NT2/D1 (cell line): ENCODE measurements at regions not wholly inside any gene's neighbourhood (a gene's known extent, or its start where the extent isn't known, plus 50 kb on each side); places are given as distances from the start of the nearest gene placed in this dataset.
"Not testable (repeated sequence)": the region's sequence is repeated elsewhere in the genome, so short reads cannot be mapped to it uniquely, and the experiment has no call there.

Experiments used
- DNase-seq: peaks from one replicate; pipeline ENCODE4 v3.0.0-alpha.2; 2011; ENCODE audit warnings: low read depth, low spot score
- H3K27me3 ChIP-seq: 2 replicates; pipeline ENCODE4 v1.6.0; 2011; ENCODE audit warnings: mild to moderate bottlenecking; ENCODE audit not compliant: insufficient read length, insufficient read depth
- H3K36me3 ChIP-seq: 2 replicates; pipeline ENCODE4 v1.6.1; 2011; ENCODE audit warnings: mild to moderate bottlenecking, low read length, mixed read lengths; ENCODE audit not compliant: insufficient read depth, insufficient read length
- H3K4me1 ChIP-seq: 2 replicates; pipeline ENCODE4 v1.5.1; 2011; ENCODE audit not compliant: insufficient read depth, insufficient read length
- H3K4me3 ChIP-seq: 2 replicates; pipeline ENCODE4 v1.5.1; 2011; ENCODE audit warnings: low read depth; ENCODE audit not compliant: insufficient read length
- H3K9ac ChIP-seq: 2 replicates; pipeline ENCODE4 v1.6.0; 2011; ENCODE audit warnings: low read depth; ENCODE audit not compliant: insufficient read length
- H3K9me3 ChIP-seq: 2 replicates; pipeline ENCODE4 v1.5.1; 2011; ENCODE audit warnings: mild to moderate bottlenecking, low read length; ENCODE audit not compliant: insufficient read depth
- SUZ12 ChIP-seq: IDR thresholded peaks from 2 replicates; pipeline ENCODE4 v1.6.1; 2011; ENCODE audit not compliant: insufficient read length, insufficient read depth; ENCODE audit errors: extremely low read depth
- YY1 ChIP-seq: IDR thresholded peaks from 2 replicates; pipeline ENCODE4 v1.6.1; 2011; ENCODE audit not compliant: insufficient read length, insufficient read depth
- ZNF274 ChIP-seq: IDR thresholded peaks from 2 replicates; pipeline ENCODE4 v1.6.1; 2011; ENCODE audit warnings: mild to moderate bottlenecking, low read depth, low read length

- H3K4me1 ChIP-seq, result peaks cover 7% of the 10 kb centered on the region
Measured at GRCh38 chr2:220747736-220748135, 824.4 kb downstream of the EPHA4 start.

GRCh38 chr2:220748875-220749479 is 823.1 kb downstream of the EPHA4 start:
- Histone ChIP-seq H3K4me1 (peaks cover 7% of the 10 kb centered on the region), H3K9me3 (no peaks in the 10 kb centered on the region), H3K27me3 (no peaks in the 10 kb centered on the region), H3K4me3 (no peak overlapping the region), H3K9ac (no peak overlapping the region), H3K36me3 (no peaks in the 10 kb centered on the region)
- no peak for DNase-seq
- TF ChIP-seq YY1 (no peak), SUZ12 (no peak), ZNF274 (no peak)

More at GRCh38 chr2:220747736-220748135, 824.4 kb downstream of the EPHA4 start:
- H3K4me3 ChIP-seq, result no peak overlapping the region
- no peak for TF ChIP-seq SUZ12
- TF ChIP-seq YY1, result no peak
- no peak for TF ChIP-seq ZNF274
- DNase-seq, result no peak
- no peaks in the 10 kb centered on the region for H3K27me3 ChIP-seq
- no peaks in the 10 kb centered on the region for H3K36me3 ChIP-seq
- H3K9me3 ChIP-seq, result no peaks in the 10 kb centered on the region
- H3K9ac ChIP-seq, result no peak overlapping the region

GRCh38 chr2:220753486-220753885 is 818.6 kb downstream of the EPHA4 start:
- no peaks in the 10 kb centered on the region for H3K9me3 ChIP-seq
- H3K27me3 ChIP-seq, result no peaks in the 10 kb centered on the region
- H3K36me3 ChIP-seq, result no peaks in the 10 kb centered on the region
- no peak overlapping the region for H3K9ac ChIP-seq
- DNase-seq, result no peak
- no peak overlapping the region for H3K4me3 ChIP-seq
- peaks cover 7% of the 10 kb centered on the region for H3K4me1 ChIP-seq
- TF ChIP-seq SUZ12 (no peak), ZNF274 (no peak), YY1 (no peak)

DNA sequence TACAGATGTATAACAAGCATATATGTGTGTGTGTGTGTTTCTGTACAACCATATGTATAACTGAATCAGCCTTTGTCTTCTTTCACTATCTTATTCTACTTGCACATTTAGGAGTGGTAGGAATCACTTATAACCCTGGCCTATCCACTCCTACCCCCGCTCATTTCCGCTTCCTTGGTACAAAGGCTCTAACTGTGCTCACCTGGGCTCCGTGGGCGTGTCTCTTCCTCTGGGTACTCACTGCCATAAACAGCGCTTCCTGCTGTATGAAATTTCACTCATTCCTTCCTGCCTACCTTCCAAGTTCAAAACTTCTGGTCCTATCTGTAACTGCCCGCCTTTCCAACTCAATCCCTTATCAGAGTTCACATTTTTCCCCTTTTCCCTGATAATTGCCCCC is 815.5 kb downstream of the EPHA4 start:
- DNase-seq, result no peak
- no peak for TF ChIP-seq SUZ12

DNA sequence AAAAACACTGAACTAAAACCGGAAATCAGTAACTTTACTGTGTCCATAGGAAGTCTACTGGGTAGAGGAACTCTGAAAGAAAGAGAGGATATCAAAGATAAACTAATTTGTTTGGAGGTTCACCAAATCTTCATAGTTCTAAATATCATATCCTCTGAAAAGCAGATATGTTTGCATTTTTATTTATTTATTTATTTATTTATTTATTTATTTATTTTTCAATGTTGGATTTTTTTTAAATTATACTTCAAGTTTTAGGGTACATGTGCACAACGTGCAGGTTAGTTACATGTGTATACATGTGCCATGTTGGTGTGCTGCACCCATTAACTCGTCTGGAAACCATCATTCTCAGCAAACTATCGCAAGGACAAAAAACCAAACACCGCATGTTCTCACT is 813.7 kb downstream of the EPHA4 start:
- H3K4me3 ChIP-seq, H3K9me3 ChIP-seq, H3K9ac ChIP-seq, H3K36me3 ChIP-seq, H3K27me3 ChIP-seq, H3K4me1 ChIP-seq, DNase-seq: not testable (repeated sequence)

More for the DNA sequence above, 815.5 kb downstream of the EPHA4 start:
- H3K4me3 ChIP-seq, result no peak overlapping the region
- H3K36me3 ChIP-seq, result no peaks in the 10 kb centered on the region
- H3K9me3 ChIP-seq, result no peaks in the 10 kb centered on the region
- H3K9ac ChIP-seq, result no peak overlapping the region
- no peaks in the 10 kb centered on the region for H3K4me1 ChIP-seq
- no peaks in the 10 kb centered on the region for H3K27me3 ChIP-seq

DNA sequence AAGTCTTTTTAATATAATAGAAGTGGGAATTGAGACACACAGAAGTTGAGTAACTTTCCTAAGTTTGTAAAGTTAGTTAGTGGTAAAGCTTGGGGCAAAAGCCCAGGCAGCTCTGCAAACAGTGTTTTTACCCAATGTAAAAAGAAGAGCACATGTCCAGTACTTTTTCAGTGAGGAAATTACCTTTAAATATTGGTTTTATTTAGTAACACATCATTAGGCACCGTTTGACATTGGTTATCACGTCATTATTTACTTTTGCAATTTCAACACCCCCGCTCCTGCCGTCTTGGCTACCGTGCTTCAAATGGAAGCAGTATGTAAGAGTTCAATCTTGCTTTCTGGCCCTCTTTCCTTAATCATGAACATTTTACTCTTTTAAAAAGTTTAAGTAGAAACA is 807.9 kb downstream of the EPHA4 start:
- DNase-seq, result no peak
- Histone ChIP-seq H3K9ac (no peak overlapping the region), H3K4me1 (no peaks in the 10 kb centered on the region), H3K4me3 (no peak overlapping the region), H3K36me3 (no peaks in the 10 kb centered on the region), H3K9me3 (no peaks in the 10 kb centered on the region), H3K27me3 (no peaks in the 10 kb centered on the region)
- TF ChIP-seq YY1 (no peak), SUZ12 (no peak), ZNF274 (no peak)

DNA sequence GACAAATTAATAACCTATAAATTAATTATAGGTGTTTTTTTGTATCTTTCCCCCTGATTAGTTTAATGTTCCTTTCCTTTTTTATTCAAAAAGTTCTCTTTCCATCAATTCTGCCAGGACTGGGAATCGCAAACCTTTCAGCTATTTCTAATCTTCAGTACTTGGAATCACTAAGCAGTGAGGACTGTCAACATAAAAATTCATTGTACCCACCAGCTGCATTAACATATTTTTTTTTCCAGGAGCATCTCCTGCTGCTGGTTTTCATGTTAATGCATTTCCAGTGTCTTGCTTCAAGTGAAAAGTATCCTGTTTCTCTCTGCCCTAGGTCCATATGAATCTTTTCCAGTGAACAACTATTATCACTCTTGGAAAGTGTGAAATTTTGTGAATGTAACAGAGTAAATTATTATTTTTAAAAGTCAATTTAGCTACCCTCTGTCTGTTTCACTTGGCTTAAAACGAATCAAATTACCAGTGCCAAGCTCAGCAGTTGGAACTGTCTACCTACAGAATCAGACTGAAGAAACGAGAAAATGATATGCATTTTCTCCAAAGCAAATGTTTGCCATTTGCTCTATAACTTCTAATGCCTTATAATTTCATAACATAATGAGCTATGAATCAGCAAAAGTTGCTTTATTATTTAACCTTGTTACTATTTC is 804.4 kb downstream of the EPHA4 start:
- Histone ChIP-seq H3K36me3 (no peaks in the 10 kb centered on the region), H3K4me3 (no peak overlapping the region), H3K4me1 (no peaks in the 10 kb centered on the region), H3K9ac (no peak overlapping the region), H3K27me3 (no peaks in the 10 kb centered on the region), H3K9me3 (no peaks in the 10 kb centered on the region)
- no peak for TF ChIP-seq SUZ12
- no peak for TF ChIP-seq YY1
- TF ChIP-seq ZNF274, result no peak
- DNase-seq, result no peak
